Parathyroid adenoma (tissue), 2 donors: ENCODE measurements at regions not wholly inside any gene's neighbourhood (a gene's known extent, or its start where the extent isn't known, plus 50 kb on each side); places are given as distances from the start of the nearest gene placed in this dataset.
A peak's percentile ranks its signal among the peaks of the same experiment; 100 is the strongest.

ENCODE experiments used
- H2AFZ ChIP-seq: fragments of 300-600 bp; sonication (generic); one replicate; pipeline ENCODE4 v1.7.0; 2017; ENCODE audit warnings: antibody characterized with exemption, mild to moderate bottlenecking
- H3K27ac ChIP-seq: fragments of 300-600 bp; sonication (generic); one replicate; pipeline ENCODE4 v1.7.0; 2017
- H3K27me3 ChIP-seq: fragments of 300-600 bp; sonication (generic); one replicate; pipeline ENCODE4 v1.7.0; 2017; ENCODE audit warnings: low read length; ENCODE audit not compliant: control insufficient read depth, insufficient read depth
- H3K36me3 ChIP-seq: fragments of 300-600 bp; sonication (generic); one replicate; pipeline ENCODE4 v1.7.0; 2017; ENCODE audit warnings: low read length; ENCODE audit not compliant: control insufficient read depth, insufficient read depth
- H3K4me1 ChIP-seq: fragments of 300-600 bp; sonication (generic); one replicate; pipeline ENCODE4 v1.7.0; 2017; ENCODE audit warnings: control low read depth
- H3K4me2 ChIP-seq: fragments of 300-600 bp; sonication (generic); one replicate; pipeline ENCODE4 v1.7.0; 2017; ENCODE audit warnings: low read length
- H3K4me3 ChIP-seq: fragments of 300-600 bp; sonication (generic); one replicate; pipeline ENCODE4 v1.7.0; 2017; ENCODE audit warnings: low read depth, low read length
- H3K79me2 ChIP-seq: fragments of 300-600 bp; sonication (generic); one replicate; pipeline ENCODE4 v1.7.0; 2017; ENCODE audit warnings: control low read depth
- H3K9ac ChIP-seq: fragments of 300-600 bp; sonication (generic); one replicate; pipeline ENCODE4 v1.7.0; 2017; ENCODE audit warnings: mild to moderate bottlenecking
- H3K9me3 ChIP-seq: fragments of 300-600 bp; sonication (generic); one replicate; pipeline ENCODE4 v1.7.0; 2017; ENCODE audit warnings: low read length; ENCODE audit not compliant: control insufficient read depth
- TF ChIP-seq, protein P1 (sequence below): fragments of 300-600 bp; sonication (generic); IDR thresholded peaks from one replicate; pipeline ENCODE4 v1.7.0; 2017; ENCODE audit warnings: antibody characterized with exemption, mild to moderate bottlenecking
- donor health status: primary hyperparathyroidism.

DNA sequence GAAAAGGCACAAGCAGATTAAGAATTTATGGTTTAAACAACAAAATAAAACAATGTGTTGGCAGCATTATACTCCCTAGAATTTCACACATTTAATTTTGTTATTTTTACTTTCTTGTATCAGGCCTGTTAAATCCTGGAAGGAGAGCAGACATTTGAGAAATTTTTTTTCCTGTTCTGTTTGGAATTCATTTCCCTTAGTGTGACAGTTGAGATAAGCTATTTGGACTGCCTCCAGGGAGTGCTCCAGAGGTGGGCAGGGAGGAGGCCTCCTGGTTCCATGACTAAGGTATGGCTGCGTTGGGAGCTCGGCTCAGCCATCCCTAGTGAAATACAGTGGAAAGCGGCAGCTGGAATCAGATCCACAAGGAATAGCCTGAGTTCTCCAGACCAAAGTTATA, 185.7 kb downstream of the KCNRG start:
- TF ChIP-seq, protein P1, sequence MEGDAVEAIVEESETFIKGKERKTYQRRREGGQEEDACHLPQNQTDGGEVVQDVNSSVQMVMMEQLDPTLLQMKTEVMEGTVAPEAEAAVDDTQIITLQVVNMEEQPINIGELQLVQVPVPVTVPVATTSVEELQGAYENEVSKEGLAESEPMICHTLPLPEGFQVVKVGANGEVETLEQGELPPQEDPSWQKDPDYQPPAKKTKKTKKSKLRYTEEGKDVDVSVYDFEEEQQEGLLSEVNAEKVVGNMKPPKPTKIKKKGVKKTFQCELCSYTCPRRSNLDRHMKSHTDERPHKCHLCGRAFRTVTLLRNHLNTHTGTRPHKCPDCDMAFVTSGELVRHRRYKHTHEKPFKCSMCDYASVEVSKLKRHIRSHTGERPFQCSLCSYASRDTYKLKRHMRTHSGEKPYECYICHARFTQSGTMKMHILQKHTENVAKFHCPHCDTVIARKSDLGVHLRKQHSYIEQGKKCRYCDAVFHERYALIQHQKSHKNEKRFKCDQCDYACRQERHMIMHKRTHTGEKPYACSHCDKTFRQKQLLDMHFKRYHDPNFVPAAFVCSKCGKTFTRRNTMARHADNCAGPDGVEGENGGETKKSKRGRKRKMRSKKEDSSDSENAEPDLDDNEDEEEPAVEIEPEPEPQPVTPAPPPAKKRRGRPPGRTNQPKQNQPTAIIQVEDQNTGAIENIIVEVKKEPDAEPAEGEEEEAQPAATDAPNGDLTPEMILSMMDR, result no peak
- peak overlapping the region; percentile 37 for H3K4me2 ChIP-seq
- H3K79me2 ChIP-seq, result no peaks in the 10 kb centered on the region
- H3K36me3 ChIP-seq, result no peaks in the 10 kb centered on the region
- no peaks in the 10 kb centered on the region for H3K27me3 ChIP-seq
- H3K4me3 ChIP-seq, result no peak overlapping the region
- no peak overlapping the region for H3K9ac ChIP-seq
- H3K4me1 ChIP-seq, result peaks cover 5% of the 10 kb centered on the region
- no peaks in the 10 kb centered on the region for H3K9me3 ChIP-seq
- peak overlapping the region; percentile 72 for H2AFZ ChIP-seq
- H3K27ac ChIP-seq, result peak overlapping the region; percentile 20

DNA sequence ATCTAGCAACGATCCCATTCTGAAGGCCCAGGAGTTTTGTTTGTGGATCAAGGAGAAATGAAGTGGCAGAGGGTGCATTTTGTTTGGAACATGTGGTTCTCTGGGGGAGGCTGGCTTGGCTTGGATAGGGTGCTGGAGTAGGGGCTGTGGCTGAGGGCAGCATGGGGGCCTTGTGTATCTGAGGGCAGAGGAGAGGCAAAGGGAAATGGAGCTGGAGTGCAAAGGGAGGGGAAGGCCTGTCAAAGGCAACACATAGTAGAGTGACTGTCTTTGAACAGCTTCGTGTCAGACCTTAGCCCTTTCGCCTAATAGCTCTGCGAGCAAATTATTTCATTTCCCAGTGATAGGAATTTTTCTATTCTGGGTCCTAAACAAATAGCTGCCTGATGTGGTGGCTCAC, 187.2 kb downstream of the KCNRG start:
- TF ChIP-seq, protein P1, result no peak
- no peak overlapping the region for H3K4me2 ChIP-seq
- H3K27ac ChIP-seq, result no peak overlapping the region
- H3K79me2 ChIP-seq, result no peaks in the 10 kb centered on the region
- H3K36me3 ChIP-seq, result no peaks in the 10 kb centered on the region
- no peak overlapping the region for H3K9ac ChIP-seq
- peaks cover 5% of the 10 kb centered on the region for H3K4me1 ChIP-seq
- H3K27me3 ChIP-seq, result no peaks in the 10 kb centered on the region
- no peaks in the 10 kb centered on the region for H3K9me3 ChIP-seq
- H2AFZ ChIP-seq, result peak overlapping the region; percentile 11
- H3K4me3 ChIP-seq, result no peak overlapping the region

- H3K27me3 ChIP-seq, result no peaks in the 10 kb centered on the region
- no peak overlapping the region for H2AFZ ChIP-seq
- TF ChIP-seq, protein P1, result no peak
- H3K36me3 ChIP-seq, result no peaks in the 10 kb centered on the region
- peaks cover 5% of the 10 kb centered on the region for H3K4me1 ChIP-seq
- no peak overlapping the region for H3K27ac ChIP-seq
- no peak overlapping the region for H3K9ac ChIP-seq
- H3K9me3 ChIP-seq, result no peaks in the 10 kb centered on the region
- H3K4me2 ChIP-seq, result no peak overlapping the region
- H3K4me3 ChIP-seq, result no peak overlapping the region
- no peaks in the 10 kb centered on the region for H3K79me2 ChIP-seq
Measured at GRCh38 chr13:50203256-50203941, 188.2 kb downstream of the KCNRG start.

GRCh38 chr13:50205581-50205980, 190.3 kb downstream of the KCNRG start:
- Histone ChIP-seq H3K36me3 (no peaks in the 10 kb centered on the region), H3K79me2 (no peaks in the 10 kb centered on the region), H3K27ac (no peak overlapping the region), H3K4me3 (no peak overlapping the region), H3K4me2 (no peak overlapping the region), H3K27me3 (no peaks in the 10 kb centered on the region), H3K4me1 (peaks cover 4% of the 10 kb centered on the region), H2AFZ (no peak overlapping the region), H3K9me3 (no peaks in the 10 kb centered on the region), H3K9ac (no peak overlapping the region)
- TF ChIP-seq, protein P1, result no peak

- H3K4me2 ChIP-seq, result peak overlapping the region; percentile 52
- no peak overlapping the region for H3K9ac ChIP-seq
- H3K4me3 ChIP-seq, result peak overlapping the region; percentile 41
- no peak overlapping the region for H3K27ac ChIP-seq
- no peaks in the 10 kb centered on the region for H3K27me3 ChIP-seq
- H2AFZ ChIP-seq, result peak overlapping the region; percentile 53
- no peaks in the 10 kb centered on the region for H3K79me2 ChIP-seq
- H3K4me1 ChIP-seq, result peaks cover 3% of the 10 kb centered on the region
- TF ChIP-seq, protein P1, result no peak
- H3K36me3 ChIP-seq, result no peaks in the 10 kb centered on the region
- no peaks in the 10 kb centered on the region for H3K9me3 ChIP-seq
Measured at GRCh38 chr13:50208826-50209335, 193.6 kb downstream of the KCNRG start.
